SJSA1 (cell line): ENCODE measurements at regions not wholly inside any gene's neighbourhood (a gene's known extent, or its start where the extent isn't known, plus 50 kb on each side); places are given as distances from the start of the nearest gene placed in this dataset.
A peak's percentile ranks its signal among the peaks of the same experiment; 100 is the strongest.

ENCODE experiments used
- DNase-seq, 2 experiments: peaks; one replicate each; pipeline ENCODE4 v3.0.0-alpha.2; 2015 to 2020; ENCODE audit warnings: low spot score in 2 of 2, low read depth in 1 of 2
- H3K27ac ChIP-seq: fragments of 250-450 bp; sonication (Bioruptor Pico); 2 replicates; pipeline ENCODE4 v1.5.1; 2020; ENCODE audit warnings: mild to moderate bottlenecking, moderate library complexity
- H3K27me3 ChIP-seq: fragments of 250-450 bp; sonication (Bioruptor Pico); replicated peaks from 2 replicates; pipeline ENCODE4 v1.5.1; 2020; ENCODE audit warnings: mild to moderate bottlenecking, moderate library complexity
- H3K36me3 ChIP-seq: fragments of 250-450 bp; sonication (Bioruptor Pico); 2 replicates; pipeline ENCODE4 v1.5.1; 2020; ENCODE audit warnings: mild to moderate bottlenecking
- H3K4me1 ChIP-seq: fragments of 250-450 bp; sonication (Bioruptor Pico); replicated peaks from 2 replicates; pipeline ENCODE4 v1.6.1; 2021; ENCODE audit warnings: mild to moderate bottlenecking
- H3K4me3 ChIP-seq: fragments of 250-450 bp; sonication (Bioruptor Pico); 2 replicates; pipeline ENCODE4 v1.5.1; 2020; ENCODE audit warnings: mild to moderate bottlenecking
- H3K9me3 ChIP-seq: fragments of 250-450 bp; sonication (Bioruptor Pico); replicated peaks from 2 replicates; pipeline ENCODE4 v1.5.1; 2020; ENCODE audit warnings: mild to moderate bottlenecking

GRCh38 chr2:128499367-128500137 lies 180.9 kb upstream of the HS6ST1 start:
- Histone ChIP-seq H3K4me1 (peaks cover 43% of the 10 kb centered on the region), H3K9me3 (no peaks in the 10 kb centered on the region), H3K36me3 (no peaks in the 10 kb centered on the region), H3K27me3 (no peaks in the 10 kb centered on the region), H3K27ac (peak overlapping the region; percentile 81), H3K4me3 (no peak overlapping the region)
- peak; percentile 23 to 45 for DNase-seq

GRCh38 chr2:128500138-128500800 lies 181.6 kb upstream of the HS6ST1 start:
- peaks cover 43% of the 10 kb centered on the region for H3K4me1 ChIP-seq
- no peaks in the 10 kb centered on the region for H3K9me3 ChIP-seq
- H3K4me3 ChIP-seq, result no peak overlapping the region
- peak overlapping the region; percentile 81 for H3K27ac ChIP-seq
- DNase-seq, result peak; percentile 76 to 77
- no peaks in the 10 kb centered on the region for H3K27me3 ChIP-seq
- H3K36me3 ChIP-seq, result no peaks in the 10 kb centered on the region

DNA sequence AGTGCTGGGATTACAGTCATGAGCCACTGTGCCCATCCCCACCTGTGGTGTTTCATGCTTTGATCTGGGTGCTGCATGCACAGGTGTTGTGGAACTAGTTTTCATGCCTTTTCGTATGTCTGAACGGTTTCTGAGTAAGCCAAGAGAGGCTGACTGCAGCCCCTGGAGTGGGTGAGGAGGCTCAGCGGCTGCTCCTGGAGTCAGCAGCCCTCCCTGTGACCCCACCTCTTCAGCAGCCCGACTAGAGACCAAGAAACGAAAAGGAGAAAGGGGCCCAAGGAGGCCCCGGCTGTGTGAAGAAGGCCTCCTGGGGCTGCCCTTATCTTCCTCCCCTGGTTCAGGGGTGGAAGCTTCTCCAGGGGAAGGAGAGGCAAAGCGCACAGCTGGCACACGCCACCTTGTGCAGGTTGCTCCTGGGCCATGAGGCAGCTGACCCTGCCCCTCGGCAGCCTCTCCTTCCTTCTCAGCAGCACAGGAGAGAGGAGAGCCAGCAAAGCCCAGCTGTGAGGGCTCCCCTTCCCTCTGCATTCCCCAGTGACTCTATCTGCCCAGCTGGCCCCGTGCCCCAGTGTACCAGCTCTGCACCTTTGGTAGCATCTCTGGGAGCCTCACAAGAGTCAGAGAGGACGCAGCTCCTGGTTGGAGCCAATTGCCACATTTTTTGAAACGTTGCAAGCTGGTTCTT lies 182.5 kb upstream of the HS6ST1 start:
- Histone ChIP-seq H3K36me3 (no peaks in the 10 kb centered on the region), H3K27ac (no peak overlapping the region), H3K4me3 (no peak overlapping the region), H3K4me1 (peaks cover 43% of the 10 kb centered on the region), H3K9me3 (no peaks in the 10 kb centered on the region), H3K27me3 (no peaks in the 10 kb centered on the region)
- peak in 1 of 2 experiments; percentile 16 for DNase-seq

DNA sequence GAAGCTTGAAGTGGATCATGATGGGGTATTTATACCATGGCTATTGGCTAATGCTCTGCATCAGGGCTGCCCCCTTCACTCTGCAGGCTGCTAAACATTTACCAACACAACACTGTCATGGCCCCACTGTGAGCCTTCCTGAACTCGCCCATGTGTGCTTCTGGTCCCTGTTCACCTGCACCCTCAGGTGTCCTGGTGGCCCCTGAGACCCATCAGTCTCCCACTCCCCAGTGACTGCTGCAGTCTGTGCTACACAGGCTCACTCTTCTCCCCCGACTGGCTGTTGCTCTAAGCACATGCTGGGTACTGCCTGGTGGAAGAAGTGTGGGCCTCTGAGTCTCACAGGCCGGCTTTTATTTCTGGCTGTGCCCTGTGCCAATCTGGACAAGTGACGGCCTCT lies 183.0 kb upstream of the HS6ST1 start:
- H3K9me3 ChIP-seq, result no peaks in the 10 kb centered on the region
- no peaks in the 10 kb centered on the region for H3K36me3 ChIP-seq
- H3K4me3 ChIP-seq, result no peak overlapping the region
- DNase-seq, result peak in 1 of 2 experiments; percentile 19
- no peaks in the 10 kb centered on the region for H3K27me3 ChIP-seq
- no peak overlapping the region for H3K27ac ChIP-seq
- H3K4me1 ChIP-seq, result peaks cover 43% of the 10 kb centered on the region

DNA sequence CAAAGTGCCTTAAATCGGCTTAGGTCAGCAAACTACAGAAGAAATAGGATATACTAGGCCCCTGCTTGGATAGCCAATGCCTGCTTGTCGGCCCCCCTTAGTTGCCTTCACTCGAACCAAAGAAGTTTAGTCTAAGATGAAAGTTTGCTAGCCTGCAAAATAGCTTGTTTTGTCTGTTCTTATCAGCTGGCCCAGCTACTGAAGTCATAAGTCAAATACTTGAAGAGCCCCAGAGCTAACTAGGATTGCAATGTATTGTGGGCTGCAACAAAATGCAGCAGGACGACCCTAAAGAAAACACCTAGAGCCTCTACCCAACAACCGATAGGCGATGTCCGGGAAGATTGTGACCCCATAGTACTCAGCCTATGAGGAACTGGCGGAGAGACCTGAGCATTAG lies 183.5 kb upstream of the HS6ST1 start:
- Histone ChIP-seq H3K27ac (no peak overlapping the region), H3K9me3 (no peaks in the 10 kb centered on the region), H3K4me1 (peaks cover 43% of the 10 kb centered on the region), H3K27me3 (no peaks in the 10 kb centered on the region), H3K36me3 (no peaks in the 10 kb centered on the region), H3K4me3 (no peak overlapping the region)
- DNase-seq, result no peak

- Histone ChIP-seq H3K36me3 (no peaks in the 10 kb centered on the region), H3K27ac (no peak overlapping the region), H3K9me3 (no peaks in the 10 kb centered on the region), H3K27me3 (no peaks in the 10 kb centered on the region), H3K4me3 (no peak overlapping the region), H3K4me1 (peaks cover 38% of the 10 kb centered on the region)
- DNase-seq, result peak in 1 of 2 experiments; percentile 27
These were observed 184.1 kb upstream of the HS6ST1 start for GRCh38 chr2:128502638-128503246.

- Histone ChIP-seq H3K4me3 (no peak overlapping the region), H3K27ac (no peak overlapping the region), H3K4me1 (peaks cover 29% of the 10 kb centered on the region), H3K9me3 (no peaks in the 10 kb centered on the region), H3K36me3 (no peaks in the 10 kb centered on the region), H3K27me3 (no peaks in the 10 kb centered on the region)
- peak in 1 of 2 experiments; percentile 25 for DNase-seq
These were observed 185.0 kb upstream of the HS6ST1 start for GRCh38 chr2:128503399-128504245.

DNA sequence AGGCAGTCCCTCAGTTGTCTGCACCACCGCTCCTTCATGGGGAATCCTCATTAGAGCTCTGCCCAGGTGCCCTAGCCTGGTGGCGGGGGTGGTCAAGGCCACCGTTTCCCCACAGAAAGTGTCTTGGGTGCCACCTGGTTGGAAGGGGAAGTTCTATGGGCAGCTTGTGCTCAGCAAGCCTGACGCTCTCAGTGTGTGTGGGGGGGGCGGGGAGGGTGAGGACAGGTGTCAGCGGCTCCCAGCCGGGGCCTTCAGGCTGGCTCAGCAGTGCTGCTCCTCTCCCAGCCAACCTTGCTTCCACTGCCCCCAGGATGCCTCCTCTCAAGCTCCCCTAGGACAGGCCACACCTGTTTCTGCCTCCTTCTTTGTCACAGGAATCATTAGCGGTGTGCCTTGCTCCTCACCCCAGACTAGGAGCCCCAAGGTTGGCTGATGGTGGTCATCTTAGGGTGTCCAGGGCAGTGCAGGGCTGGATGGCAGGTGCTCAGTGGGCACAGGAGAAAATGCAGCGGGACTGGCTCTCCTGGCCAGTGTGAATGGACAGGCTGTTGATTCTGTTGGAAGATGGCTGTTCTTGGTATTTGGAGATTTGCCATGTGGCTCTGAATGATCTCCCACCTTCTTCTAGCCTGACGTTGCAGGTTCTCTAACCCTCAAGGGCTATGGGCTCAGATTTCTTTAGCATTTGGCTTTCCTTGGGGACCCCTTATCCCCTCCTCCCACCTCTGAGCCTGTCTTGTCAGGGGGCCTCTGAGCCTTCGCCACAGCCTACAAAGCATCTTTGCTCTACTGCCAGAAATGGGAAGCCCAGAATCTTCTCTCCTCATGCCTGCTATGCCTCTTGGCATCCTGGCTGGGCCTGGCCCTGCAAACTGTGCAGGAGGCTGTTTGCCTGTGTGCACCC lies 185.8 kb upstream of the HS6ST1 start:
- no peaks in the 10 kb centered on the region for H3K9me3 ChIP-seq
- no peak overlapping the region for H3K27ac ChIP-seq
- no peaks in the 10 kb centered on the region for H3K36me3 ChIP-seq
- no peak overlapping the region for H3K4me3 ChIP-seq
- peak in 1 of 2 experiments; percentile 36 for DNase-seq
- no peaks in the 10 kb centered on the region for H3K27me3 ChIP-seq
- peaks cover 20% of the 10 kb centered on the region for H3K4me1 ChIP-seq

GRCh38 chr2:128505150-128505490 lies 186.5 kb upstream of the HS6ST1 start:
- no peaks in the 10 kb centered on the region for H3K27me3 ChIP-seq
- H3K36me3 ChIP-seq, result no peaks in the 10 kb centered on the region
- H3K4me3 ChIP-seq, result no peak overlapping the region
- no peak overlapping the region for H3K27ac ChIP-seq
- peaks cover 14% of the 10 kb centered on the region for H3K4me1 ChIP-seq
- DNase-seq, result peak in 1 of 2 experiments; percentile 35
- H3K9me3 ChIP-seq, result no peaks in the 10 kb centered on the region

- Histone ChIP-seq H3K4me1 (peaks cover 6% of the 10 kb centered on the region), H3K4me3 (no peak overlapping the region), H3K27ac (no peak overlapping the region), H3K27me3 (no peaks in the 10 kb centered on the region), H3K36me3 (no peaks in the 10 kb centered on the region), H3K9me3 (no peaks in the 10 kb centered on the region)
- DNase-seq, result peak in 1 of 2 experiments; percentile 21
These were observed 187.2 kb upstream of the HS6ST1 start for GRCh38 chr2:128505575-128506526.

DNA sequence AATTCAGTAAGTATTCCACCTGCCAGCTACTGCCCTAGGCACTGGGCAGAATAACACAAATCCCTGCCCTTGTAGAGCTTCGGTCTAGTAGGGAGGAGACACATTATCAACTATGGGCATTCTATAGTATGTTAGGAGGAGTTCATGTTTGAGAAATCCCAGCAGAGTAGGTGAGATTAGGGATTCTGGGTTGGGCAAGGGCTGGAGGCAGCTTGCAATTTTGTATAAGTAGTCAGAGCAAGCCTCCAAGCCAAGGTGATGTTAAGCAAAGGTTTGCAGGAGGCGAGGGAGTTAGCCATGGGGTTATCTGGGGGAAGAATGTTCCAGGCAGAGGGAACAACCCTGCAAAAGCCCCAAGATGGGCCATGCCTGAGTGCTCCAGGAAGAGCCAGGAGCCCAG lies 187.9 kb upstream of the HS6ST1 start:
- Histone ChIP-seq H3K4me3 (no peak overlapping the region), H3K36me3 (no peaks in the 10 kb centered on the region), H3K9me3 (no peaks in the 10 kb centered on the region), H3K27me3 (no peaks in the 10 kb centered on the region), H3K27ac (no peak overlapping the region), H3K4me1 (no peaks in the 10 kb centered on the region; the same call in 1 of the 2 replicates)
- DNase-seq, result peak in 1 of 2 experiments; percentile 27
